GM12873 (cell line): ENCODE measurements at regions not wholly inside any gene's neighbourhood (a gene's known extent, or its start where the extent isn't known, plus 50 kb on each side); places are given as distances from the start of the nearest gene placed in this dataset.

Experiments used
- CTCF ChIP-seq: IDR thresholded peaks from 2 replicates; pipeline ENCODE4 v1.5.1; 2012; ENCODE audit warnings: low read depth, mild to moderate bottlenecking, moderate library complexity, low read length, control low read depth; ENCODE audit not compliant: insufficient read depth; ENCODE audit errors: missing control alignments

- no peak for TF ChIP-seq CTCF
Observed at GRCh38 chr10:109743574-109743973, 179.7 kb downstream of the XPNPEP1 start.

- TF ChIP-seq CTCF, result no peak
Observed at GRCh38 chr10:109743146-109743545, 180.2 kb downstream of the XPNPEP1 start.

GRCh38 chr10:109741712-109742111 is 181.6 kb downstream of the XPNPEP1 start:
- no peak for TF ChIP-seq CTCF

GRCh38 chr10:109740436-109740835 is 182.9 kb downstream of the XPNPEP1 start:
- no peak for TF ChIP-seq CTCF

GRCh38 chr10:109737626-109738025 is 185.7 kb downstream of the XPNPEP1 start:
- TF ChIP-seq CTCF, result no peak

- no peak for TF ChIP-seq CTCF
Observed at GRCh38 chr10:109737009-109737408, 186.3 kb downstream of the XPNPEP1 start.

- no peak for TF ChIP-seq CTCF
Observed at GRCh38 chr10:109735776-109736175, 187.5 kb downstream of the XPNPEP1 start.
